ENCODE measurements at regions not wholly inside any gene's neighbourhood (a gene's known extent, or its start where the extent isn't known, plus 50 kb on each side); places are given as distances from the start of the nearest gene placed in this dataset.
"Not testable (repeated sequence)": the region's sequence is repeated elsewhere in the genome, so short reads cannot be mapped to it uniquely, and the experiment has no call there.

DNA sequence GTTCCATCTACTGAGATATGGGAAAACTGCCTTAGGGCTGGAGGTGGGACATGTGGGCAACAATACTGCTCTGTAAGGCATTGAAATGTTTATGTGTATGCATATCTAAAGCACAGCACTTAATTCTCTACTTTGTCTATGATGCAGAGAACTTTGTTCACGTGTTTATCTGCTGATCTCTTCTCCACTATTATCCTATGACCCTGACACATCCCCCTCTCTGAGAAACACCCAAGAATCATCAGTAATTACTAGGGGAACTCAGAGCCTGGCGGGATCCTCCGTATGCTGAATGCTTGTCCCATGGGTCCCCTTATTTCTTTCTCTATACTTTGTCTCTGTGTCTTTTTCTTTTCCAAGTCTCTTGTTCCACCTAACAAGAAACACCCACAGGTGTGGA lies 63.8 kb downstream of the OR4A15 start:
- not testable (repeated sequence) for H3K27me3 ChIP-seq (ENCODE audit: control insufficient read depth, insufficient read depth, low read length); H3K4me3 ChIP-seq (ENCODE audit: low read length); DNase-seq; H3K36me3 ChIP-seq (ENCODE audit: control insufficient read depth, insufficient read depth, low read length); H3K4me1 ChIP-seq (ENCODE audit: control insufficient read depth, insufficient read depth, low read length); H3K27ac ChIP-seq (ENCODE audit: low read length)
- H3K9me3 ChIP-seq (replicated peaks; ENCODE audit: control insufficient read depth, low read depth, low read length), result peaks cover 23% of the 10 kb centered on the region
- 80% methylated on average over 3 of the region's 3 CpGs for WGBS (ENCODE audit: insufficient coverage)

GRCh38 chr11:55457641-55458040 lies 89.9 kb downstream of the OR4A15 start:
- H3K4me3 ChIP-seq (ENCODE audit: low read length), result no peak overlapping the region
- WGBS (ENCODE audit: insufficient coverage), result no CpG with 5 or more reads among the region's 2 CpGs
- H3K36me3 ChIP-seq (ENCODE audit: control insufficient read depth, insufficient read depth, low read length), result no peaks in the 10 kb centered on the region
- H3K9me3 ChIP-seq (replicated peaks; ENCODE audit: control insufficient read depth, low read depth, low read length), result peaks cover 11% of the 10 kb centered on the region
- no peaks in the 10 kb centered on the region for H3K4me1 ChIP-seq (ENCODE audit: control insufficient read depth, insufficient read depth, low read length)
- no peaks in the 10 kb centered on the region for H3K27me3 ChIP-seq (ENCODE audit: control insufficient read depth, insufficient read depth, low read length)
- H3K27ac ChIP-seq (ENCODE audit: low read length), result no peak overlapping the region
- DNase-seq, result no peak

- WGBS (ENCODE audit: insufficient coverage), result 83% methylated on average over 19 of the region's 19 CpGs
- not testable (repeated sequence) for H3K36me3 ChIP-seq (ENCODE audit: control insufficient read depth, insufficient read depth, low read length); DNase-seq; H3K27ac ChIP-seq (ENCODE audit: low read length); H3K4me1 ChIP-seq (ENCODE audit: control insufficient read depth, insufficient read depth, low read length); H3K27me3 ChIP-seq (ENCODE audit: control insufficient read depth, insufficient read depth, low read length); H3K4me3 ChIP-seq (ENCODE audit: low read length)
- peaks cover 11% of the 10 kb centered on the region for H3K9me3 ChIP-seq (replicated peaks; ENCODE audit: control insufficient read depth, low read depth, low read length)
Measured at GRCh38 chr11:55459871-55460270, 92.1 kb downstream of the OR4A15 start.

GRCh38 chr11:55474321-55474720 lies 79.9 kb upstream of the OR4C15 start:
- no peak for DNase-seq
- H3K4me3 ChIP-seq (ENCODE audit: low read length), result no peak overlapping the region
- H3K4me1 ChIP-seq (ENCODE audit: control insufficient read depth, insufficient read depth, low read length), result no peaks in the 10 kb centered on the region
- no CpG with 5 or more reads among the region's 2 CpGs for WGBS (ENCODE audit: insufficient coverage)
- H3K9me3 ChIP-seq (replicated peaks; ENCODE audit: control insufficient read depth, low read depth, low read length), result peaks cover 21% of the 10 kb centered on the region
- no peaks in the 10 kb centered on the region for H3K27me3 ChIP-seq (ENCODE audit: control insufficient read depth, insufficient read depth, low read length)
- H3K27ac ChIP-seq (ENCODE audit: low read length), result no peak overlapping the region
- no peaks in the 10 kb centered on the region for H3K36me3 ChIP-seq (ENCODE audit: control insufficient read depth, insufficient read depth, low read length)

DNA sequence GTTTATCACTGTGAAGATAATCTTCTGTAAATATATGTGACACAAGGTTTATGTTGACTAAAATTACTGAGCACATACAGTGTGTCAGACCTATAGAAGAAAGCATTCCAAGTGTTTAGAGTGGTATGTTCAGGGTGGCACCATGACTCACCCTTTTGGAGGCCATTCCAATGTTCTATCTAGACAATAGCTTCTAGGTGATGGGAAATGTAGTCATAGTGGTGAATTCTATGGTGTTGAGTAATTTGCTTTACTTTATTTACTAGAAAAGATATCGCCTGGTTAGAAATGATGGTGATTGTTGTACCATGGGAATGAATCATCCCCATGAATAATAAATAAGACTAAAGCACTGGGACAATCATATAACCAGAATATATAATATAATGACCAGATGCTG lies 72.9 kb upstream of the OR4C15 start:
- Histone ChIP-seq H3K36me3 (ENCODE audit: control insufficient read depth, insufficient read depth, low read length) (no peaks in the 10 kb centered on the region), H3K9me3 (replicated peaks; ENCODE audit: control insufficient read depth, low read depth, low read length) (peaks cover 8% of the 10 kb centered on the region), H3K27me3 (ENCODE audit: control insufficient read depth, insufficient read depth, low read length) (no peaks in the 10 kb centered on the region), H3K27ac (ENCODE audit: low read length) (no peak overlapping the region), H3K4me3 (ENCODE audit: low read length) (no peak overlapping the region), H3K4me1 (ENCODE audit: control insufficient read depth, insufficient read depth, low read length) (no peaks in the 10 kb centered on the region)
- no peak for DNase-seq
- WGBS (ENCODE audit: insufficient coverage), result no CpG with 5 or more reads among the region's 1 CpG

DNA sequence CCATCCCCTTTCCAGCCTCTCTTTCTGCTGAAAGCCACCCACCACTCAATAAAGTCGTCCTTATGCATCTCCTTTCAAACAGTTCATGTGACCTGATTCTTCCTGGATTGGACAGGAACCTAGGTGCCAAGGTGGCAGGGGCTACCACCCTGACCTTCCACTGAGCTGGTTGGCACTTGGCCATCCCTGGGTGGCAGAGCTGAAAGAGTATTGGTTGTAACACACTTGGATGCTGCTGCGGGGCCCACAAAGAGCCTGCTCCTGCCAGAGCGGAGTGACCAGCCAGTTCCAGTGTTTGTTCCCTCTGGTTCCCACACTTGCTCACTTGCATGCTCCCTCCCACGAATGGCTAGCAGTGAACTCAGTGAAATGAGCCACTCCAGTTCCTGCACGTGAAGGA lies 57.2 kb upstream of the OR4C15 start:
- H3K27me3 ChIP-seq (ENCODE audit: control insufficient read depth, insufficient read depth, low read length), result no peaks in the 10 kb centered on the region
- DNase-seq, result no peak
- H3K9me3 ChIP-seq (replicated peaks; ENCODE audit: control insufficient read depth, low read depth, low read length), result peaks cover 51% of the 10 kb centered on the region
- no peaks in the 10 kb centered on the region for H3K36me3 ChIP-seq (ENCODE audit: control insufficient read depth, insufficient read depth, low read length)
- H3K4me1 ChIP-seq (ENCODE audit: control insufficient read depth, insufficient read depth, low read length), result no peaks in the 10 kb centered on the region
- H3K27ac ChIP-seq (ENCODE audit: low read length), result no peak overlapping the region
- no peak overlapping the region for H3K4me3 ChIP-seq (ENCODE audit: low read length)
- 48% methylated on average over 2 of the region's 5 CpGs for WGBS (ENCODE audit: insufficient coverage)

GRCh38 chr11:55501014-55501413 lies 53.3 kb upstream of the OR4C15 start:
- no peak overlapping the region for H3K4me3 ChIP-seq (ENCODE audit: low read length)
- H3K4me1 ChIP-seq (ENCODE audit: control insufficient read depth, insufficient read depth, low read length), result no peaks in the 10 kb centered on the region
- 86% methylated on average over 14 of the region's 15 CpGs for WGBS (ENCODE audit: insufficient coverage)
- H3K27ac ChIP-seq (ENCODE audit: low read length), result no peak overlapping the region
- no peak for DNase-seq
- no peaks in the 10 kb centered on the region for H3K27me3 ChIP-seq (ENCODE audit: control insufficient read depth, insufficient read depth, low read length)
- H3K9me3 ChIP-seq (replicated peaks; ENCODE audit: control insufficient read depth, low read depth, low read length), result peaks cover 60% of the 10 kb centered on the region
- no peaks in the 10 kb centered on the region for H3K36me3 ChIP-seq (ENCODE audit: control insufficient read depth, insufficient read depth, low read length)

DNA sequence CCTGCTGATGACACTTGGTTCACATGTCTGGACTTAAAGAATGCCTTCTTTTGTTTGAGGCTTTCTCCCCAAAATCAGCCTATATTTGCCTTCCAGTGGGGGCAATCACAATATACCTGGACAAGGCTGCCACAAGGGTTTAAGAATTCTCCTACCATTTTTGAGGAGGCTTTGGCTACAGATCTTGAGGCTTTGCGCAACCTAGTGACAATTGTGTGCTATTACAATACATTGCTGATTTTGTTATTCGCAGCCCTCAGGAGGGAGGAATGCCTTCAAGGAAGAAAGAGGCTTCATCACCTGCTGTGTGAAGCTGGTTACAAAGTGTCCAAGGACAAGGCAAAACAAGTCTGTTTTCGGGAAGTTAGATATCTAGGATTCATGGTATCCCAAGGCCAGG lies 50.8 kb upstream of the OR4C15 start:
- peaks cover 53% of the 10 kb centered on the region for H3K9me3 ChIP-seq (replicated peaks; ENCODE audit: control insufficient read depth, low read depth, low read length)
- no peak overlapping the region for H3K4me3 ChIP-seq (ENCODE audit: low read length)
- H3K27me3 ChIP-seq (ENCODE audit: control insufficient read depth, insufficient read depth, low read length), result no peaks in the 10 kb centered on the region
- DNase-seq, result no peak
- H3K36me3 ChIP-seq (ENCODE audit: control insufficient read depth, insufficient read depth, low read length), result no peaks in the 10 kb centered on the region
- 61% methylated on average over 3 of the region's 3 CpGs for WGBS (ENCODE audit: insufficient coverage)
- no peak overlapping the region for H3K27ac ChIP-seq (ENCODE audit: low read length)
- no peaks in the 10 kb centered on the region for H3K4me1 ChIP-seq (ENCODE audit: control insufficient read depth, insufficient read depth, low read length)

Measured in muscle of leg (tissue), 3 donors.